Fibroblast of skin of back (primary cell): ENCODE measurements at regions not wholly inside any gene's neighbourhood (a gene's known extent, or its start where the extent isn't known, plus 50 kb on each side); places are given as distances from the start of the nearest gene placed in this dataset.
"Not testable (repeated sequence)": the region's sequence is repeated elsewhere in the genome, so short reads cannot be mapped to it uniquely, and the experiment has no call there.

ENCODE experiments used
- DNase-seq: peaks from one replicate; pipeline ENCODE4 v3.0.0-alpha.2; 2013

DNA sequence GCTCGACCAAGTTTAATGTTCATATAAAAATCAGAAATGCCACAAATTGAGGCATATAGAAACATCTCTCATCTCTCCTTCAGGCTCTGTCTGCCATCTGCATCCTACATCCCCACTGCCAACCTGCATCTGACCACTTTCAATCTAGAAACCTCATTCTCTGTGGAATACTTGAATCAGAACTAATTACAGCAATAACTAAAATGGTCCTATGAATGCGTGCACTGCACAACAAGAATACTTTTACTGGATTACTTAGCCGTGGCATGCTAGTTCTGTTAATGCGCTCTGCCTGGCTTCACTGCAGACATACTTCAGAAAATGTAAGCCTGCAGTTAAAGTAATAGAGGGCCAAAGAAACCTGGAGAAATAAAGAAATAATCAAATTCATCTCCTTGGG lies 89.8 kb upstream of the NR5A2 start:
- DNase-seq: no peak

GRCh38 chr1:199944986-199945385 lies 82.5 kb upstream of the NR5A2 start:
- DNase-seq: no peak

GRCh38 chr1:199945591-199945990 lies 81.9 kb upstream of the NR5A2 start:
- no peak for DNase-seq

DNA sequence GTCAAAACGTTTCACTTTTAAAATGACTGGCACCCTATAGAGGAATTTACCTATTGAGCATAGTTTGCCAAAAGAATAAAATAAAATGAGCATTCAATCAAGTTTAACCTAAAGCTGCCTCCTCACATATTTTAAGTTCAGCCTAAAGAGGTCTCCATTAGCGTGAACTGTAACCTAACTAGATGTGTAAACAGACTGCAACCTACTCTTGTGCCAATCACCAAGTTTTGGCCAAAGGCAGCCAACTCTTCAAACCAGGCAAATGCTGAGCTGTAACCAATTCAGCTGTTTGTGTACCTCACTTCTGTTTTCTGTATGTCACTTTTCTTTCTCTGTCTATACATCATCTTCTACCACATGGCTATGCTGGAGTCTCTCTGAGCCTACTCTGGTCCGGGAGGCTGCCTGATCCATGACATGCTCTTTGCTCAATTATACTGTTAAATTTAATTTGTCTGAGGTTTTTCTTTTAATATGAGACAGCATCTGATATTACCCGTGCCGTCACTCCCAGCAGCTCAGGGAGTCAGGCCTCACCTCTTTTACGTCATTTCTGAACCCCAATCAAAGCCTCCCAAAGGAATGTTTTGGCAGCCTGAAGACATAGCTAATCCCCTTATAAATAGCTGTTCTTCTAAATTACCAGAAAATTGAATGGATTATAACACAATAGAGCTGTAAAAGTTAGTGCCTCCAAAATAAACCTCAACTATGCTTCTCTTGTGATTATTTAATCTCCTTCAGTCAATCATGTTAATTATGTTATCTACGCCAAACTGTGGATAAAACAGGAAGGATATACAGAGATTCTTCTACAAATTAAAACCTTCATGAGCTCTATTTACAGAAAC lies 81.0 kb upstream of the NR5A2 start:
- DNase-seq: no peak

DNA sequence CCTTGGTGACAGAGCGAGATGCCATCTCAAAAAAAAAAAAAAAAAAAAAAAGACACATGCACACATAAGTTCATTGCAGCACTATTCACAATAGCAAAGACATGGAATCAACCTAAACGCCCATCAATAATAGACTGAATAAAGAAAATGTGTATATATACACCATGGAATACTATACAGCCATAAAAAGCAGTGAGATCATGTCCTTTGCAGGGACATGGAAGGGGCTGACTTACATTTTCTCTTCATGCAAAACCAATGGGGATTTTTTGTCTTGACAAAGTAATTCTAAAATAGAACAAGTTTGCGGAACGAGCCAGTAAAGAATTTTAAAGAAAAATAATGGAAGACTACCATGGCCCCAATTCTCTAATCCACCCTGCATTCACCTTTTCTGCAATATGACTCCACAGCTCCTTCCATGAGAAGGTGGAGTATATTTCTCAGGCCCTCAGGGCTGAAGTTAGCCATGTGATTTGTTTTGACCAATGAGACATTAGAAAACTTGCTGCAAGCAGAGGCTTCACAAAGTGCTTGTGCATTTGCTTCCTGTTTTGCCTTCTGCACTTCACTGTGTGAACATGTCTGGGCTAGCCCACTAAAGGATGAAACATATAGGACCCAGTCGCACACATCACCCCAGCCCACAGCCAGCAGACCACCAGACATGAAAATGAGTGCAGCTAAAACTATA lies 78.8 kb upstream of the NR5A2 start:
- DNase-seq: peak; percentile 15

GRCh38 chr1:199951005-199951404 lies 76.5 kb upstream of the NR5A2 start:
- not testable (repeated sequence) for DNase-seq

DNA sequence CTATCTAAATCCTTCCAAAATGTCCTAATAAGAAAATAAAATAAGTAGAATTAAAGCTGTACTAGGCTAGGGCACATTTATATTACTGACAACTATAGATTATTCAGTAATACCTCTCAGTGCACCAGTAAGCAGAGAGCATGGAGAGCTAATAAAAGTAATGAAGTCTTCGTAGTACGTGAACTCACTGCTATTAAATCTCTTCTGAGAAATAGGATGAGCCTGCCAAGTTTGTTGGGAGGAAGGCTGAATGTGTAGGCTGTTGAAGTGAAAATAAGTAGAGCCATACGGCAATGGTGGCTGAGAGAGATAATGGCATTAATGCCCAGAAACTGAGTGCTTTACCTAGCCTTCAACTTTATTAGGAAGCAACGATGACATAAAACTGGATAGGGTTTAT lies 73.9 kb upstream of the NR5A2 start:
- DNase-seq: no peak

DNA sequence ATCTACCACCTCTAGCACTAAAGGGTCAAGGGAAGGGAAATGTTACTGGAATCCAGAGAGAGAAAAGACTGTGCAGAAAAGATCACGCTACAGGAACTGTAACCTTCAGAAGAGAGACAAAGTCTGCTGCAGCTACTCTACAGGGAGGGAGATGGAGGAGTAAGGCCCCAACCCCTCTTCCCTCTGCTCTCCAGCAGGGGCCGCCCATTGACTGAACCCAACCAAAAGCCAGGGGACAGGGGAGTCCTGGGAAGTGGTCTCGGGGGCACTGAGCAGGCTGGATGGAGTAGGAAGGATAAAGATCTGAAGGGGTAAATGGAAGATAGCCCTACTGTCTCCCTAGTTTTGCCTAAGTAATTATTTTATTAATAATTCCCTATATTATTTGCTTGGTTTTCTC lies 72.8 kb upstream of the NR5A2 start:
- DNase-seq: no peak

GRCh38 chr1:199955235-199955634 lies 72.3 kb upstream of the NR5A2 start:
- no peak for DNase-seq

DNA sequence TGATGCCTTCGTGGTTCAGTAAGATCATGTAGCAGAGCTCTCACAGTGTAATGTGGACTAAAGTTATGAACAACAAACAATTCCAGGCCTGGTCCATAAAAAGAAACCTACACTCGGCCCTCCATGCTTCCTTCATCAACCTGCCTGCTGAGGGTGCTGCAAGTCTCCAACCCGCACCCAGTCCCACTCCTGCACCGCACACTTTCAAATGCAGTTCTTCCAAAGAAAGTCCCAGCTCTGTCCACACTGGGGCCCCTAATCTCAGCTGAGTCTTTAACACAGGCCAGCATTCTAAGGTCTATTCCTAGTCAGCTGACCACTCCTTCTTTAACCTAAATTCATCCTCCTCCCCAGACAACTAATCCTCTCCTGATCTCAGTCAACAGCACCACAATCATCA lies 71.5 kb upstream of the NR5A2 start:
- DNase-seq: no peak

GRCh38 chr1:199959033-199959774 lies 68.3 kb upstream of the NR5A2 start:
- DNase-seq: no peak

- no peak for DNase-seq
Observed at GRCh38 chr1:199959775-199960110, 67.8 kb upstream of the NR5A2 start.

DNA sequence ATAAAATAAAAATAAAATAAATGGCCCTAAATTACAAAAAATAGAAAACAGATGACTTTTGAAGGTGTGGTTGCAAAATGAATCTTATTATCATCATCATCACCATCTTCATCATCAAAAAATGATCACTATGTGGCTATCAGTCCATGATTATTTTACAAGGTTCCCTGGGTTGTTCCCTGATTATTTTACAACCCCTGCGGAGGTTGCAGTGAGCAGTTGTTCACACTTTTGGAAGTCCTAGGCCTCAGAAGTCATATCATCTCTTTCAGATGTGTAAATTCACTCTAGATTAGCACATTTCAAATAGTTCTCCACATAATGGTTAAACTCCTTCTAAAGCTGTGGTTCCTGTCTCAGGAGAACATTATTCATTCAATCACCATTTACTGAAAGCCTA lies 57.4 kb upstream of the NR5A2 start:
- no peak for DNase-seq

DNA sequence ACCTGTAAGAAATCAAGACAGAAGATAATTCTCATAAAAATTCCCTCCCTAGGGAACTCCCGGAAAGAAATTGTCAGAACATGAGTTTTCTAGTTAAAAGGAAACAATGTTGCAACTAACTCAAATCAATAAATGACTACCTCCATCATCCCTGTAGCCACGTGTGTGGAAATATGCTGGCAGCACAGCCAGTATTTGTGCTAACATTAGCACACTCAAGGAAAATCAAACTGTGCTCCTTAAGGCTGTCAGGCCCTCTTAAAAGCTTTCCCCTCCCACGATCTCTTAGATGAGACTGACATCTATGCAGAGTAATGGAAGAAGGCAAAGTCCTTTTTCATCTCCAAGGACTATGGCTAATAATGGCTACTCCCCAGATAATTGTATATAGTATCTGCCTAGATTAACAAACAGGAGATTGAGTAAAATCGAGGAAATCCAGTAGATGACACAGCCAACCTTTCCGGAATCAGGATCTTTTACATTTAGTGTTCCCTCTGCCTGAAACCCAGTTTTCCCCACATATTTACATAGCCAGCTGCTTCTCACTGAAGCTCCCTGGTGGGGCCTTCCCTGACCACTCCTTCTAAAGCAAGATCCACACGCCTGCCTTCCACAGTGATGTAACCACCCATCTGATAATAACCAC lies 50.9 kb upstream of the NR5A2 start:
- DNase-seq: no peak
